NCI-H1930 (cell line): ENCODE measurements at regions not wholly inside any gene's neighbourhood (a gene's known extent, or its start where the extent isn't known, plus 50 kb on each side); places are given as distances from the start of the nearest gene placed in this dataset.
"Not testable (repeated sequence)": the region's sequence is repeated elsewhere in the genome, so short reads cannot be mapped to it uniquely, and the experiment has no call there.

Source experiments
- DNase-seq, 2 experiments: peaks; one replicate each; lab custom pipeline; 2025; lab: John Stamatoyannopoulos, UW

DNA sequence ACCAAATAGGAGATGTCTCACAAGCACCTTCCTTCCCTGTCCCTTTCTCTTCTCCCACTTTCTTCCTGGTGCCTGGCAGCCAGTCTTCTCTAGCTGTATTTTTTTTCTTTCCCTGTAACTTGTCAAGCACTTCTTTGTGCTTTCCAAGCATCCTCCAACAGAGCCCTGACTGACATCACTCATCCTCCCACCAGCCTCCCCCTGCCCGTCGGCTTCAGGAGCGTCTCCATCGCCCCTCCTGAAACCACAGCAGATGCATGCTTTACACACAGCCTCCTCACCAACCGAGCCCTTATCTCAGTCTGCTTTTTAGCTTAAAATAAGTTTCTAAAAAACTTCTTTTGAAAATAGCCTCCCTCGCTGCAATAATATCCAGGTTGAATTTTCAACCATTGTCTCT, 268.7 kb upstream of the CDH5 start:
- DNase-seq, result no peak

DNA sequence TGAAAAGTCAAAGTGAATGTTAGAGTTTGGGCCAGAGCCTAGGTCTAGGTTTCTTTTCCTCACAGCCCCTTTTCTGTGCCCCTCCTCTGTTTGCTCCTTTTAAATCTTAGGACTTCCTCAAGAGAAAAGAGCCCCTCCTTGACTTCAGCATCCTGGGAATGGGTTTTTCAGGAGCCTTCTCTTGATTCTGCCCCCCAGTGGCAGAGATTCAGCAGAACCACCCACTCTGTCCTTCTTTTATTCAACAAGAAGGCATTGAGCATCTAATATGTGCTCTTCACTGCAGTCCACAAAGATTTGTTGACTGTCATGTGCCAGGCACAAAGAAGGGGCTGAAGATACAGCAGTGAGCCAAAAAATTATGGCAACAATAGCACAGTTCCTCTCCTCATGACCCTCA, 270.8 kb upstream of the CDH5 start:
- DNase-seq, result no peak

DNA sequence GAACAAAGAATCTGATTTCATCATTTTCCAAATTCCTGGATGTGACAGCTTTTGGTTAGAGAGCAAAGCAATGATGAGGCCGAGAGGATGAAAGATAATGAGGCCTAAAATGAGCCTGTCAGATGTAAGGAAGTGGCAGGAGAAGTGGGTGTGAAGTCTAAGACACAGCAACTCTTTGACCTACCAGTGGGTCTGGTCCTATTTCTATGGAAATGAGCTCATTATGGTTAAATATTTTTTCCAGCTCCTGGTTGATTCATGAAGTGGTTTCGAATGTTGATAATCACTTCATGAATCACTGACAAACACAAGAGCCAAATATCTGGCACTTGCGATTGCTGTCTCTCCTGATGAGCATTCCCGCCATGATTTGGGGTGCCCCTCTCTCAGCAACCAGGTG, 273.3 kb upstream of the CDH5 start:
- DNase-seq, result no peak

DNA sequence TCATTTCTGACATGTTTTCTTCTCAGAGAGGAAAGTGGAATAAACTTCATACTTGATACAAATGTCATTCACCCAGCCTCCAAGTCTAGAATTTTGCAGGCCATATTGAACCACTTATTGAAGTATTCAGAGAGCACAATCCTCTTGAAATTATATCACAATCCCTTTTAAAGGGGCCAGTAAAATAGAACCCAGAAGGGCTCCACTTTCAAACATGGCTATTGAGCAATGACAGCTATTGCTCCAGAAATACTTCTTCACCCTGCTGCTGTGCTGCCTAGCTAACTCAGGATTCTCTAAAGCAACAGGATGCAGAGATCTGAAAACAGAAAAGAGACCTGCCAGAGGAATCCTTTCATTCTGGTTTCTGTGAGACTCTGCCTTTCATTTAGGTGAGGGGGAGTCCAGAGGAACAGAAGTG, 275.0 kb upstream of the CDH5 start:
- no peak for DNase-seq

DNA sequence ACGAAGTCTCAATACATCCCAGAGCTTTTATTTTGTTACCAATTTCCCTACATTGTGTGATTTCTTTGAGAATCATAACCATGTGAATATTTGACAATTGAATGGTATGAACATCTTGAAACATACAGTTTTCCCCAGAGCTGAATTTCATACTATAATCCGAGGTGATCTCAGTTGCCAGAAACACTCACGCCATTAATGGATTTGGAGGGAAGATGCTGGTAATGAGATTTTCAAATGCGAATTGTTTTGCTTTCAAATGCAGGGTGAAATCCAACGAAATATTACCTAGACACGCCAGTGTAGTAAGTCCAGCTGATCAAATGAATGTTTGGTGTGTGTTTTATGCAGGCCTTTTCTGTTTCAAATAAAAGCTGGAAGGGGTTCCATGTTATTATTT, 277.8 kb upstream of the CDH5 start:
- DNase-seq, result no peak

DNA sequence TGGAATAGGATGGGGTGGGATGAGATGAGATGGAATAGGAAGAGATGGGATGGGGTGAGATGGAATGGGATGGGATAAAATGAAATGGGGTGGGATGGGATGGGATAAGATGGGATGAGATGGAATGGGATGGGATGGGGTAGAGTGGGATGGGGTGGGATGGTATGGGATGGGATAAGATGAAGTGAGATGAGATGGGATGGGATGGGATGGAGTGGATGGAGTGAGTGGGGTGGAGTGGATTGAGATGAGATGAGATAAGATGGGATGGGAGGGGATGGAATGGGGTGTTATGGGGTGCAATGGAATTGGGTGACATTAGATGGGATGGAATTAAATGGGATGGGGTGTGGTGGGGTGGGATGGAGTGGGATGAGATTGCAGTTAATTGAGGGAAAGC, 279.2 kb upstream of the CDH5 start:
- DNase-seq, result no peak

DNA sequence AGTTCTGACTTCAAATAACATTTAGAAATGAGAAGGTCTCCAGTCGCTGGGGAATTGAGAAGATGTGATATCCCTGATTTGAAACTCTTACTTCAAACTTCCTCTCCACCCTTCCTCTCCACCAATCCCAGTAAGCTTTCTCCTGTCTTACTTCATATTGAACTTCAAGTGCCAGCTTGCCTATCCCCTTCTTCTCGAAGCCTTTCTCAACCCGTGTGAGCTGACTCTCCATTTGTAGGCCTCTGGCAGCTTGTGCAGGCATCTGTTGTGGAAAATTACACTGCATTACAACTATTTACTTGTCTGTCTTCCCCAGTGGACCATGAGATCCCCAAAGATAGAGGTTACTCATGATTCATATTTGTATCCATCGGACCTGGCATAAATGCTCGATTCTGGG, 280.8 kb upstream of the CDH5 start:
- no peak for DNase-seq

DNA sequence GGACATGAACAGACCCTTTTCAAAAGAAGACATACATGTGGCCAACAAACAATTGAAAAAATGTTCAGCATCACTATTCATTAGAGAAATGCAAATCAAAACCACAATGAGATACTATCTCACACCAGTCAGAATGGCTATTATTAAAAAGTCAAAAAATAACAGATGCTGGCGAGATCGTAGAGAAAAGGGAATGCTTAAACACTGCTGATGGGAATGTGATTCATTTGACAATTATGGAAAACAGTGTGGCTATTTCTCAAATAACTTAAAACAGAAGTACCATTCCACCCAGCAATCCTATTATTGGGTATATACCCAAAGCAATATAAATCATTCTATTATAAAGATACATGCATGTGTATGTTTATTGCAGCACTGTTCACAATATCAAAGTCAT, 281.8 kb upstream of the CDH5 start:
- not testable (repeated sequence) for DNase-seq

DNA sequence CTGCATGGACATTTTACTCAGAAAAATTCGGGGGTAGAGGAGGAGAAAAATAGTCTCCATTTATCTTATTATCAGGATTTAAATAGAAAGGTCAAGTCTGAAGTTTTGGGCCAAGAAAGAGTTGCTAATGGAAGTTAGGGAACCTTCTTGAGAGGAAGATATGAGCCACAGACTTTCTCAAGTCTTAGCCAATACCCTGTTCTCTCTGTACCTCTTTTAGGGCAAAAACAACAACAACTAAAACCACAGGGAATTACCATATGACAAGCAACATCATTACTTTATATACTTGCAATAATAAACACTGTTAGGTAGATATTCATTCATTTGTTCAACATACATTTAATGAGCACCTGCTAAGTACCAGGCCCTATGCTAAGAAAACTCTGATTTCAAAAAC, 282.2 kb upstream of the CDH5 start:
- DNase-seq, result no peak

DNA sequence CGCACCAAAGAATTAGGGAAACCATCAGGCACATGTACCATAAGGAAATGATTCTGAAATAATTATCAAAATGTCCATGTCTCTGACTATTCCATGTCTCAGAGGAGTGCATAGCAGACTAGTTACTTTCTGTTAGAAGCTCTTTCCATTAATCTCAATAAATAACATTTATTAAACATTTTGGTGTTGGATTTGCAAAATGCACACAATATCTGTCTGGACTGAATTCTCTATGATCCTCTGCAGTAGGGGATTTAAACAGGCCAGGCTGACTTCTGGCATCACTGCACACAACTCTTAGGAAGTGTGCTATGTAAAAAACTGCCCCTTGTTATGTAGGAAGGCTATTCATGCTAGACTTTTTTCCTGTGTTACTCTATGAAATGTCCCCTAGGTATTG, 283.3 kb upstream of the CDH5 start:
- DNase-seq, result no peak

DNA sequence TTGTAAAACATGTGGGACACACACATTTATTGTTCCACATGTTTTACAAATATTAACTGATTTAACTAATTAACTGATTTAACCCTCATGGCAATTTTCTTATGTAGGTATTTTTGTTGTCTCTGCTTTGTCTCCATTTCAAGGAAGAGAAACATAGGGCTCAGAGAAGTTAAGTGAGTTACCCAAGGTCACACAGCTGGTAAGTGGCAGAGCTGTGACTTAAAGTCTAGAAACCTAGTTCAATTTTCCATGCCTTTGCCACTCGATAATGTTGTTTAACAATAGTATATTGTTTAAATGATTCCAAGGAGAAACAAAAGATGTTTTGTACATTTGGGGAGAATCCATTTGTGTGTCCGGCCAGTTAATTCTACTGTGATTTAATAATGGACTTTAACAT, 284.1 kb upstream of the CDH5 start:
- DNase-seq, result no peak

DNA sequence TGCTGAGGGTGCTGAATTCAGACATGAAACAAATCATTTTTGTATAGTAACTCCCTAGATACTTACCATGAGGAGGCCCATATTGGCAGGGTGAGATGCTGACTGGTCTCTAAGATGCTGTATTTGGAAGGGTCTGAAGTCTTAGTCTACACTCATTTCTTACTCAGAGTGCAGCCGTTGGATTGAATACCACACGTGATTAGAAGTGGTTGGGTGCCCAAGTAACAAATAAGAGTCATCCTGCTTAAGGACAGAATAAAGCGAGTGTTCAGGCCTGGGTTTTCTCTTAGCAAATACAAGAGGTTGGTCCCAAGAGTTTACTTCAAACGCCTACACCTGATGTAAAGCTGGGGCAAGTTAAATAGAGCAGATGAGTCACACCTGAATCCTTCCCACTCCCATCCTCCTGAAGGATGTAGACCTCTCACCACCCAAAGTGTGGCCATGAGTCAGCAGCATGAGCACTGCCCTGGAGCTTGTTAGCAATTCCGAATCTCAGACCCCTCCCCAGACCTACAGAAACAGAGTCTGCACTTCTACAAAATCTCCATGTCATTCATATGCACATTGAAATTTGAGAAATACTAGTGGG, 284.6 kb upstream of the CDH5 start:
- DNase-seq, result no peak

DNA sequence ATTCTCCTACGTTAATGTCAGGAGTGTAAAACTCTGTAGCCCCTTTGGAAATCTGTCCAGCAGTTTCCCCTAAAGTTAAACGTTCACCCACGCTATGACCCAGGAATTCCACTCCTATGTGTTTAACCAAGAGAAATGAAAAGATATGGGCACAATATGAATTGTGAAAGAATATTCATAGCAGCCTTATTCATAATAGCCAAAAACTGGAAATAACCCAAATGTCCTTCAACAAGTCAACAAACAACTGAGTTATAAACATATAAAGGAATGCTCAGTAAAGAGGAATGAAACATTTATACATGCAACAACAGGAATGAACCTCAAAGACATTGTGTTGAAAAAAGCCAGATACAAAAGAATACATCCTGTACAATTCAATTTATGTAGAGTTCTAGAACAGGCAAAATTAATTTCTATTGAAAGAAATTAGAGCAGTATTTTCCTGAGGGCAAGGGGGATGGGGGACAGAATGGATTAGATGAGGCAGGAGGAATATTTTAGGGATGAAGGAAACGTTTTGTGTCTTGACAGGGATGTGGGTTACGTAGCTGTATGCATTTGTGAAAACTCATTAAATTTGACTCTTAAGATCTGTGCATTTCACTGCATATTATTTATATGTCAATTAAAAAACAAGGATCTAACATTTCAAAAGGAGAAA, 286.7 kb upstream of the CDH5 start:
- no peak for DNase-seq

DNA sequence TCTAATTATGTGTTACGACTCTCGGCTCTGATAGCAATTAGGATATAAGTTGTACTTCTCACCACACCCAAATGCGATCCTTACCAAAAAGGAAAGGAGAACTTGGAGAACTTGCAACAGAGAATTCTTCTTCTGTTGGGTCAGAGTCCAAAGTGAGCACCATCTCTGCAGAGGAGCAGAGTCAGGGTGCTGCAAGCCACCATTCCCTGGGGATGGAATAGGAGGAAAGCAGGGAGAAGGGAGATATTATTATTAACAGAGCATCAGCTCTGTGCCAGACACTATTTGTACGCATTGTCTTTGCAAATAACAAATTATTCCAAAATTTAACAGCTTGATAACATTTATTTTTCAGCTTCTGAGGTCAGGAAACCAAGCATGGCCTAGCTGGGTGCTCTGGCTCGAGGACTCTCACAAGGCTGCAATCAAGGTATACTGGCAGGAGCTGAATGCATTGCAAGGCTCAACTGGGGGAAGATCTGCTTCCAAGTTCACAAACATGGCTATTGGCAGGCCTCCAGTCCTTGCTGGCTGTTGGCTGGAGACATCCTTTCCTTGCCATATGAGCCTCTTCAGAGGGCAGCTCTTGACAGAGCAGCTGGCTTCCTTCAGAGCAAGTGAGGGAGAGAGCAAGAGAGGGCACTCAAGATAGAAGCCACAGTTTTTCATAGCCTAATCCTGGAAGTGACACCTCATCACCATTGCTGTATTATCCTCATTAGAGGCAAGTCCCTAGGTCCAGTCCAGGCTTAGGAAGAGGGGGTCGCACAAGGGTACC, 296.2 kb upstream of the CDH5 start:
- no peak for DNase-seq

DNA sequence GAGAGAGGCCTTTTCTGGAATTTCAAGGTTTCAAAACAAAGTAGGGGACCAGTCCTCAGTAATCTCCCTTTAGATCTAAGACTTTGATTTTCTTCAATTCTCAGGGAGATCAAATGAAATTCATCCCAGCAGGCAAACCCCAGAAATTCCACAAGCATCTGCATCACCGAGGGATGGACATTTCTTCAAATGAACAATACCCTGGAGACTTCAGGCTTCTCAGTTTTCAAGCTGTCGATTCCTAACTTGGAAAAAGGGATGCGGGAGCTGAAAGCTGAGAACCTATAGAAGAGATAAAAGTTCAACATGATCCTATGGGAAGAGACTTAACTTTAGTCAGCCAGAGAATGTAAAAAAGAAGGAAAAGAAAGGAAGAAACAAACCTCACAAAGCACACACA, 296.9 kb upstream of the CDH5 start:
- no peak for DNase-seq

DNA sequence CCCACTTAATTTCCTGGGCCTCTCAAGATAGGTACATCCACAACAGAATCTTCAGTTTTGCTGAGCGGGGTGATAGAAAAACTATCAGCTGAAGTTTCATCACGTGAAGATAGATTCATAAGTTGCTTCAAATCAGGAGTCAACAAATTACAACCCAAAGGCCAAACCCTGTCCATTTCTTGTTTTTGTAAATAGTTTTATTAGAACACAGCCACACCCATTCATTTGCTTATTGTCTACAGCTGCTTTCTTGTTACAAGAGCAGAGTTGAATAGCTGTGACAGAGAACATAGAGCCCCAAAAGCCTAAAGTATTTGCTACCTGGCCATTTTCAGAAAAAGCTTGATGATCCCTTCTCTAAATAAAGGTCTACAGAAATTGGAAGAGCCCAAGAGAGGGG, 300.1 kb upstream of the CDH5 start:
- DNase-seq, result no peak

DNA sequence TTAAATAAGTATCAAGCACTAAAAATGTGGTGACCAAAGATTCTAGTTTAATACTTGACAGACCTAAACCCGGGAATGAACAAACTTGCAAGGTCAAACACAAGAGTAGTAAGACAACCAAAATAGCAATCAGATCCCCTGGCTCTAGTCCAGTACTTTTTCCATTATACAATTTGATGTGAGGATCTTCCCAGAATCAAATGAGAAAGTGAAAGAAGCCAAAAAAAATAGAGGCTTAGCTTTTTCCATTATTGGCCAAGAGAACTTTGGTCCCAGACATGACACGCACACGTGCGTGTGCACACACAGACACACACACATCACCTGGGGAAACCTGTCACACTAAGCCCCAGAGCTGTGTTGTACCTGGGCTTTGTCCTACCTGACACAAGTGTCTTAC, 300.6 kb upstream of the CDH5 start:
- no peak for DNase-seq

DNA sequence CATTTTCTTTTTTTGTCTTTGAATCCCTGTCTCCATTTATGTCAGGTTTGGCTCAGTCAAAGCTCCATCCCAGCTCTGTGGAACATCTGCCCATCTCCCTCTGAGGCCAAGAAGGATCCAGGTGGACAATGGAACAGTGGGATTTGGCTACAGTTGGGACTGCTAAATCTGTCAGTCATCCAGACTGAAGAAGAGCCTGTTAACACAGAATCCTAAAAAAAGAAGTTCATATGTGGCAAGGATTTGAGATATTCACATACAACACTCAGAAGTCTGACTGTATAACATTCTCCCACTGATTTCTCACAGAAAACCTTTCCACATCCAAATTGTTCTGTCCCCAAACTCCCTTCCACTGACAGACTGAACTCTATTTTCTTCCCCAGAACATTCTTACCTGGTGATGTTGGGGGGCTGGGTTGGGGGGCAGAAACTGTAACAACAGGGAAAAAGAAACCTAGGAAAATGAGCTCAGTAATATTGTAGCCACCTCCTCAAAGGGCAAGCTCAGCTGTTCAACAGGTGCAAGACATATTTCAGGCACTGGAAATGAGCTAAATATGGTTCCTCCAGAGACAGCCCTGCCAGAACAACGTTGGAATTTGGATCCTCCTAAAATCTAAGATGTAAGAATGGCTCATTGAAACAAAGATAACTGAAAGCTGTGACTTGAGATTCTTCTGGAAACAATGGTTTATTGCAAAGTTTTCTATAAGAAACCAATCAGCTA, 301.5 kb upstream of the CDH5 start:
- no peak for DNase-seq

DNA sequence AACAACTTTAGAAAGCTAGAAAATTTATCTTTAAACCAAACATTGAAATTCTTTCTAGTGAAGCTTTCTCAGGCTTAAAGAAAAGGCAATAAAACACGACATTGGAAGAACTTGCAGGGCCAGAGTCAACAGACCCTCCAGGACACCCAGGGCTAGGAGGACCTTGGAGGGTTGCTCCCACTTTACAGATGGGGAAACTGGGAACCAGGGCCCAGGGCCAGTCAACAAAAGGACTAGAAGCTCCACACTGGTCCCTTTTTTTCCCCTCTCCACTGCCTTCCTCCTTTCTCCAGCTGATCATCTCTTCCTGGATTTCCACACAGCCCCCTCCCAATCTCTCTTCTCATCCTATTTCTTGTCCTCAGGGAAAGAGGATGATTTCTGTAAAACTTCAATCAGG, 307.7 kb upstream of the CDH5 start:
- no peak for DNase-seq

DNA sequence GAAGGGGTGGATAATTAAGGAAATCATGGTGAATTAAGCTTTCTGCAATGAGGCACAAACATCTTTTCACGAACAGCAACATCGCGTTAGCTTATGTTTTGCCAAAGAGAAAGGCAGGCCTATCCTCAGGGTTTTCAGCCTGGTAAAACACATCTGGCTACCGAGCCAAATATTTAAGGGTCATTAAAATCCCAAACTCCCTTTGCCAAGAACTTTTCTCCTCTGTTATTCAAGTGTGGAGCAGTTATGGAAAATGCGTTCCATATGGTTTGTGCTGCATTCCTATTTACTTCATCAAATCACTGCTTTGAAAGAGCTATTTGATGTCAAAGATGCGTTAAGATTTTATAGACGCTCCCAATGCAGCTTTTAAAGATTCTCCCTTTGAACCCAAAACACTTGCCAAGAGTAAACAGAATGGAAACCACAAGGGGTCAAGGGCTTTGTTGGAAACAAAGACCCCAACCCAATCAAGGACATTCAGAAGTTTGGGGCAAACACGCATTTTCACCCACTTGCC, 308.3 kb upstream of the CDH5 start:
- no peak for DNase-seq

DNA sequence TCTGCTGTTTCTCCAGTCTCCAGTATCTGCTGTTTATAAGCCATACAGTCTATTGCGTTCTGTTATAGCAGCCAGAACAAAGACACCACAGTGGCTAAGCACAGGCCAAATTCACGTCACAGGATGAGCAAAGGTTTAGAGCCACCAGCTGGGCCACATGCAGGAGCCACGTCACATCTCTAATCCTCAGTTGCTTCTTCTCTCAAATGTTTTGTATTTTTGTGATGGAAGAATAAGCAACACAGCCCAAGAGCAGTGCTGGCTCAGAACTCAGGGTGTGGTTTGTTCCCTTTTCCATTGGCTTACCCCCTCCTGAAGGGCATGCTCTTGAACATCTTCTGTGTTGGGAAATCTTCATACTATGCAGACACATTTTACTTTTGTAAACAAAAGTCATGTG, 309.4 kb upstream of the CDH5 start:
- DNase-seq, result no peak

DNA sequence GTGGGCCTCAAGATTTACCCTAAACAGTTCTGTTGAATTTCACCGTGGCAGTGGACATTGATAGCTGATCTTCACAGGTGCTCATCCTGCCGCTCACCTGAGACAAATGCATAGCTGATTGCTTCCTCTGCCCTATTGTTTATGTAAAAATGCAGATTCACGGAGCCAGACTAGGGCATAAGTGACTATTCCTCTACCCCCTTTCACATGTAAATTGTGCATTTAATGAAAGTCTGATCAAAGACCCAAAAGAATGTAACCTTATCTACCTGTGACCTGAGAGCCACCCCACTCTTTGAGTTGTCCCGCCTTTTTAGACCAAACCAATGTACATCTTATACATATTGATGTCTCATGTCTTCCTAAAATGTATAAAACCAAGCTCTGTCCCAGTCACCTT, 312.4 kb upstream of the CDH5 start:
- no peak for DNase-seq

DNA sequence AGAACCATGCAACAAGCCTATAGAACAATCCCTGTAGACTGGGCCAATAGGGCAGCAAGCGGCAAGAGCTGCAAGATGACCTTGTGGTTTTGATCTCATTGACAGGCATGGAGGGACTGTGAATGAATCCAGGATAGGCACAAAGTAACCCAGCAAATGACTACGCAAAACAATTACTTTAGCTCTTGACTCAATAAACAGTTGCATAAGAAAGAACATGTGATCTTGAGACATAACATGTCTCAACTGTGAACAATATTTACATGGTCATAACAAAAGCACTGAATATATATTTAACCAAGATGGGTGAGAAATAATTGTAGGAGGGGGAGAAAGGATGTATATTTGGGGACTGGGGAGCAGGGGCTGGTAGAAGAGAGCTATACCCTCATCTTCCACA, 313.7 kb upstream of the CDH5 start:
- DNase-seq, result no peak
